ENCODE measurements at regions not wholly inside any gene's neighbourhood (a gene's known extent, or its start where the extent isn't known, plus 50 kb on each side); places are given as distances from the start of the nearest gene placed in this dataset.
"Not testable (repeated sequence)": the region's sequence is repeated elsewhere in the genome, so short reads cannot be mapped to it uniquely, and the experiment has no call there.

- no peak for DNase-seq (ENCODE audit: low spot score)
Measured at GRCh38 chrX:63581906-63582305, 203.1 kb downstream of the ARHGEF9 start.

GRCh38 chrX:63581398-63581797, 203.6 kb downstream of the ARHGEF9 start:
- no peak for DNase-seq (ENCODE audit: low spot score)

GRCh38 chrX:63576533-63576932, 208.5 kb downstream of the ARHGEF9 start:
- DNase-seq (ENCODE audit: low spot score), result no peak

- not testable (repeated sequence) for DNase-seq (ENCODE audit: low spot score)
Measured at GRCh38 chrX:63575700-63576099, 209.3 kb downstream of the ARHGEF9 start.

GRCh38 chrX:63566856-63567255, 215.7 kb upstream of the SPIN4 start:
- DNase-seq (ENCODE audit: low spot score), result no peak

- no peak for DNase-seq (ENCODE audit: low spot score)
Measured at GRCh38 chrX:63561425-63561824, 210.3 kb upstream of the SPIN4 start.

- peak; percentile 74 for DNase-seq (ENCODE audit: low spot score)
Measured at GRCh38 chrX:63560601-63561218, 209.6 kb upstream of the SPIN4 start.

GRCh38 chrX:63551856-63552255, 200.7 kb upstream of the SPIN4 start:
- no peak for DNase-seq (ENCODE audit: low spot score)

GRCh38 chrX:63530654-63531053, 179.5 kb upstream of the SPIN4 start:
- DNase-seq (ENCODE audit: low spot score), result no peak

- DNase-seq (ENCODE audit: low spot score), result no peak
Measured at GRCh38 chrX:63529961-63530360, 178.8 kb upstream of the SPIN4 start.

GRCh38 chrX:63526863-63527262, 175.7 kb upstream of the SPIN4 start:
- no peak for DNase-seq (ENCODE audit: low spot score)

GRCh38 chrX:63525491-63525890, 174.4 kb upstream of the SPIN4 start:
- DNase-seq (ENCODE audit: low spot score), result no peak

- not testable (repeated sequence) for DNase-seq (ENCODE audit: low spot score)
Measured at GRCh38 chrX:63519368-63519767, 168.2 kb upstream of the SPIN4 start.

- DNase-seq (ENCODE audit: low spot score), result no peak
Measured at GRCh38 chrX:63514569-63515080, 163.5 kb upstream of the SPIN4 start.

GRCh38 chrX:63513825-63514568, 162.9 kb upstream of the SPIN4 start:
- no peak for DNase-seq (ENCODE audit: low spot score)

GRCh38 chrX:63511361-63511760, 160.2 kb upstream of the SPIN4 start:
- DNase-seq (ENCODE audit: low spot score), result no peak

GRCh38 chrX:63508668-63509067, 157.5 kb upstream of the SPIN4 start:
- no peak for DNase-seq (ENCODE audit: low spot score)

- DNase-seq (ENCODE audit: low spot score), result no peak
Measured at GRCh38 chrX:63506320-63506719, 155.2 kb upstream of the SPIN4 start.

- DNase-seq (ENCODE audit: low spot score), result no peak
Measured at GRCh38 chrX:63503541-63503940, 152.4 kb upstream of the SPIN4 start.

GRCh38 chrX:63488546-63489373, 137.6 kb upstream of the SPIN4 start:
- DNase-seq (ENCODE audit: low spot score), result no peak

- no peak for DNase-seq (ENCODE audit: low spot score)
Measured at GRCh38 chrX:63475200-63475599, 124.1 kb upstream of the SPIN4 start.

- DNase-seq (ENCODE audit: low spot score), result no peak
Measured at GRCh38 chrX:63471004-63471403, 119.9 kb upstream of the SPIN4 start.

GRCh38 chrX:63470506-63470905, 119.4 kb upstream of the SPIN4 start:
- no peak for DNase-seq (ENCODE audit: low spot score)
